ENCODE measurements at regions not wholly inside any gene's neighbourhood (a gene's known extent, or its start where the extent isn't known, plus 50 kb on each side); places are given as distances from the start of the nearest gene placed in this dataset.

- peak overlapping the region; percentile 20 for H3K4me2 ChIP-seq (ENCODE audit: low read depth, low read length, poor library complexity, severe bottlenecking)
These were observed 811.4 kb downstream of the DACH1 start for GRCh38 chr13:71055644-71056043.

GRCh38 chr13:71055047-71055446, 812.0 kb downstream of the DACH1 start:
- TF ChIP-seq EZH2phosphoT487 (conservative IDR thresholded peaks at IDR 0.05; ENCODE audit: low read length) (no peak), CTCF (IDR thresholded peaks at IDR 0.05; ENCODE audit: insufficient read depth, low read length, poor library complexity, severe bottlenecking) (no peak)
- Histone ChIP-seq H4K20me1 (ENCODE audit: low read depth, low read length) (no peaks in the 10 kb centered on the region), H3F3A (ENCODE audit: insufficient read depth) (peaks cover 3% of the 10 kb centered on the region; the same call in 1 of the 2 replicates), H3K27ac (ENCODE audit: low read depth, low read length) (peak overlapping the region; percentile 42), H3K9ac (ENCODE audit: low read length) (no peak overlapping the region), H3K9me2 (replicated peaks; ENCODE audit: insufficient read depth, low read length) (0 out of 2 replicates have a peak, but pooled peaks cover 3% of the 10 kb centered on the region), H3K36me3 (ENCODE audit: low read length) (0 out of 2 replicates have a peak, but pooled peaks cover 4% of the 10 kb centered on the region), H3K27me3 (ENCODE audit: low read length) (no peaks in the 10 kb centered on the region), H2AFZ (ENCODE audit: low read depth, low read length, severe bottlenecking) (no peak overlapping the region), H3K4me2 (ENCODE audit: low read depth, low read length, poor library complexity, severe bottlenecking) (peak overlapping the region; percentile 20), H3K9me3 (ENCODE audit: insufficient read depth, low read length) (peaks cover 7% of the 10 kb centered on the region; the same call in 1 of the 2 replicates), H3K79me2 (ENCODE audit: insufficient read depth, low read length) (no peaks in the 10 kb centered on the region), H3K4me3 (ENCODE audit: insufficient read depth, low read length, poor library complexity, severe bottlenecking) (no peak overlapping the region)

More at GRCh38 chr13:71055644-71056043, 811.4 kb downstream of the DACH1 start:
- H3K27me3 ChIP-seq (ENCODE audit: low read length) = no peaks in the 10 kb centered on the region
- peak overlapping the region; percentile 81 for H2AFZ ChIP-seq (ENCODE audit: low read depth, low read length, severe bottlenecking)
- H3F3A ChIP-seq (ENCODE audit: insufficient read depth) = peaks cover 3% of the 10 kb centered on the region; the same call in 1 of the 2 replicates
- H3K36me3 ChIP-seq (ENCODE audit: low read length) = 0 out of 2 replicates have a peak, but pooled peaks cover 4% of the 10 kb centered on the region
- no peaks in the 10 kb centered on the region for H4K20me1 ChIP-seq (ENCODE audit: low read depth, low read length)
- H3K9me2 ChIP-seq (replicated peaks; ENCODE audit: insufficient read depth, low read length) = 0 out of 2 replicates have a peak, but pooled peaks cover 3% of the 10 kb centered on the region
- no peak overlapping the region for H3K4me3 ChIP-seq (ENCODE audit: insufficient read depth, low read length, poor library complexity, severe bottlenecking)
- peak overlapping the region; percentile 22 for H3K27ac ChIP-seq (ENCODE audit: low read depth, low read length)
- TF ChIP-seq EZH2phosphoT487 (conservative IDR thresholded peaks at IDR 0.05; ENCODE audit: low read length) (no peak), CTCF (IDR thresholded peaks at IDR 0.05; ENCODE audit: insufficient read depth, low read length, poor library complexity, severe bottlenecking) (no peak)
- no peaks in the 10 kb centered on the region for H3K79me2 ChIP-seq (ENCODE audit: insufficient read depth, low read length)
- H3K9me3 ChIP-seq (ENCODE audit: insufficient read depth, low read length) = peaks cover 7% of the 10 kb centered on the region; the same call in 1 of the 2 replicates
- H3K9ac ChIP-seq (ENCODE audit: low read length) = no peak overlapping the region

GRCh38 chr13:71054358-71054757, 812.6 kb downstream of the DACH1 start:
- H3F3A ChIP-seq (ENCODE audit: insufficient read depth) = peaks cover 3% of the 10 kb centered on the region; the same call in 1 of the 2 replicates
- no peak for TF ChIP-seq EZH2phosphoT487 (conservative IDR thresholded peaks at IDR 0.05; ENCODE audit: low read length)
- TF ChIP-seq CTCF (IDR thresholded peaks at IDR 0.05; ENCODE audit: insufficient read depth, low read length, poor library complexity, severe bottlenecking) = no peak
- H3K4me3 ChIP-seq (ENCODE audit: insufficient read depth, low read length, poor library complexity, severe bottlenecking) = no peak overlapping the region
- peak overlapping the region; percentile 42 for H3K27ac ChIP-seq (ENCODE audit: low read depth, low read length)
- H4K20me1 ChIP-seq (ENCODE audit: low read depth, low read length) = no peaks in the 10 kb centered on the region
- peaks cover 7% of the 10 kb centered on the region; the same call in 1 of the 2 replicates for H3K9me3 ChIP-seq (ENCODE audit: insufficient read depth, low read length)
- no peaks in the 10 kb centered on the region for H3K27me3 ChIP-seq (ENCODE audit: low read length)
- H3K9ac ChIP-seq (ENCODE audit: low read length) = no peak overlapping the region
- H3K9me2 ChIP-seq (replicated peaks; ENCODE audit: insufficient read depth, low read length) = 0 out of 2 replicates have a peak, but pooled peaks cover 3% of the 10 kb centered on the region
- H3K4me2 ChIP-seq (ENCODE audit: low read depth, low read length, poor library complexity, severe bottlenecking) = peak overlapping the region; percentile 20
- H2AFZ ChIP-seq (ENCODE audit: low read depth, low read length, severe bottlenecking) = no peak overlapping the region
- 0 out of 2 replicates have a peak, but pooled peaks cover 4% of the 10 kb centered on the region for H3K36me3 ChIP-seq (ENCODE audit: low read length)
- H3K79me2 ChIP-seq (ENCODE audit: insufficient read depth, low read length) = no peaks in the 10 kb centered on the region
